Inferior parietal cortex (tissue), 1 donor: ENCODE measurements at regions not wholly inside any gene's neighbourhood (a gene's known extent, or its start where the extent isn't known, plus 50 kb on each side); places are given as distances from the start of the nearest gene placed in this dataset.

Experiments
- DNase-seq: peaks from one replicate; pipeline ENCODE4 v3.0.0-alpha.2; 2016; ENCODE audit errors: extremely low spot score

GRCh38 chr2:139836769-139837168, 1056.6 kb upstream of the NXPH2 start:
- DNase-seq, result no peak

GRCh38 chr2:139835101-139835500, 1054.9 kb upstream of the NXPH2 start:
- DNase-seq, result no peak

DNA sequence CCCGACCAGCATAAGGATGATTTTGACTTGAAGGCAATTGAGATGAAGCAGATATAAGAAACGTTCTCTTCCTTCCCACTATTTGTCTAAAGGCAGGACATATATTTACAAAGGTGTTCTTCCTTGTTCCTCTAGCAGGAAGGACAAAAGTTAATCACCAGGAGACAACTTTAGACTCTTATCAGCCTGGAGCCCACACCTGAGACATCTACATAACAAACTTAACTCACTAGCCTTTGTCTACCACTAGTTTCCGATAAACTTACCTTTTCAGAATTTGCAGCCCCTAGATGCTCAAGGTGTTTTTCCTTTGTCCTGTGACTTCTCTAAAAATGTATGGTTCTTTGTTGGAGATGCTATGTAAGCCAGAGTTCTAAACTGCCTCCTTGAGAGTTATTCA, 1047.8 kb upstream of the NXPH2 start:
- no peak for DNase-seq

DNA sequence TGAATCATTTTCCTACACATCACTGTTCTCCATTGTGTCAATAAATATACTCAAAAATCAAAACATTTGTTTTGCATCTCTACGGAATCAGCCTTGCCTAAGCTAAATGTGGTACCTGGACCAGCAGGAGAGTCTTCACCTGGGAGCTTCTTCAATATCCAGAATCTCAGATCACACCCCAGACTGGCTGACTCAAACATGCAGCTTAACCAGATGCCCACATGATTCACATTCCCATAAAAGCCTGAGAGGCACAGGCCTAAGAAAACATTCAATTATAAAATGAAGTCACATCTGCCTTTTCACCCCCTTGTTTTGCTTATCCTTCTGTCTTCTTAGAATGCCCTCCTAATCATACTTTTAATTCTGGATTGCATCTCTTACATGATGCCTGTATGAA, 1045.5 kb upstream of the NXPH2 start:
- no peak for DNase-seq

- DNase-seq, result no peak
Observed at GRCh38 chr2:139819273-139819796, 1039.1 kb upstream of the NXPH2 start.

DNA sequence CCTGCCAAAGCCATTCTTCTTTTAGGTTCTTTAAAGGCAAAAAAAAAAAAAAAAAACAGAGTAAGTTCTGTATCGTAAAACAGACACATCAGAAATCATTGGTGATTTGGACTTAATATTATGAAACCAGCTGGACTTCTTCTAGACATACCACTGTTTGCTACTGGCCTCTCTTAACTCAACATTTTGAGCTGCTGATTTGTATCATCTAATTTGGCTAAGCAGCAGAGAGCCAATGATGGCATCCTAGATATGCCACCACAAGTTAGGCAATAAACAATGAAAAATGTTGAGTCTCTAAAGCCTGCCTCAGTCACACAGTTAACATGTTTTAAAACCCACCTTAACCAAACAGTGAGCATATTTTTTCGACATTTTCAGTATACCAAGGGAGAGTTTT, 1034.3 kb upstream of the NXPH2 start:
- no peak for DNase-seq

GRCh38 chr2:139813340-139813739, 1033.2 kb upstream of the NXPH2 start:
- no peak for DNase-seq

DNA sequence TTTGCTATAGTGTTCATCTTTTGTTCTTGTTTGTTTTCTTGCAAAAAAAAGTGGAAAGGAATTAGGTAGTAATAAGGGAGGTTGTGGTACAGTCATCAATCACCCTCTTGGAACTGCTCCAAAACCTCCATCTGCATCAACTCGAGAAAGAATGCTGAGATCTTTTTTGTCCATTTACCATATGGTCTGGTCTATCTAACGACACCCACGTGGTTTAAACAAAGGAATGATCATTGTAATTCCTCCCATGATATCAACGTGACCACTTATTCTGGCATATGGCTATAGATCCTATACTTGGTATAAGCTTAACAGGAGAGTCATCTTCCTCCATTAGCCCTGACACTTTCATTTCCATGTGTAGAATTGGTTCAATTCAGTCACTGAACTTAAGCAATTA, 1025.3 kb upstream of the NXPH2 start:
- DNase-seq, result no peak

DNA sequence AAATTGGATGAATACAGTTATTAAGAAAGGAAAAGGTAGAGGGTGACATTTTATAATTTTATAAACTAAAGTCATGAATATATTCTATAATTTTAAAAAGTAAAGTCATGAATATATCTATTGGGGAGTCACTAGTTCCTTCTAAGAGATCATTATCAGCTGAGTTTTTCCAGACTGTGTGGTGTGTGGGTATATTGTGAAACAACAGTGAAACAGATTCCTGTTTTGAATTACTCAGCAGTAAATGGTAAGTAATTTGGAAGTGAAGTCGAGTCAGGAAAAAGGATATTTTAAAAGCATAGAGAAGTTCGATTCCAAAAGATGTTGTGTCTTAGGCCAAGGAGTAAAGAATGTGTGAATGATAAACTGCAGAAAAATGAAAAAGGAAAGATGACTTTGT, 1018.2 kb upstream of the NXPH2 start:
- DNase-seq, result no peak

GRCh38 chr2:139790807-139791752, 1010.9 kb upstream of the NXPH2 start:
- DNase-seq, result peak; percentile 64

GRCh38 chr2:139790136-139790535, 1009.9 kb upstream of the NXPH2 start:
- DNase-seq, result no peak

- DNase-seq, result no peak
Observed at GRCh38 chr2:139778732-139779131, 998.5 kb upstream of the NXPH2 start.

DNA sequence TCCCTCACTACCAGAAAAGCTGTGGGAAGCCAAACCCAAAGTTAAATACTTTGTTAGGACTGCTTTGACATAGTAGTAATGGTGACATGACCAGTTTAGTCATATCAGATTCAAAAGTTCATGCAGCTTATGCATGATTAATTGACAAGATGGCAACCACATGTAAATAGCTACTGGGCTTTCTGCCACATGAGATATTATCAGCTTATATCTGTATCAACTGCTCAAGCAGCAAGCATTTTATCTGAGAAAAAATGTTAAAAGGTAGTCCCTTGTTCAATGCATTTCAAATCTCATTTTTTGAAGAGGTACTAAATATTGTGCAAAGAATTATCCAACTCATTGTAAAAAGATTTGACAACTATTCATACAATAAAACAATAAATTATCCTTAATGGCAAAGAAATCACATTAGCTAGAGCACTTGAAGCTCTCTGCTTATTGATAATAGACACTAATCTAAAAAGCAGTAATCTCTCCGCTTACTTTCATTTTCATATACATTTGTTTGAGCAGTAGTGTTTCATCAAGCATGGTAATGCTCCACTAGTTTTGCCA, 993.6 kb upstream of the NXPH2 start:
- no peak for DNase-seq

DNA sequence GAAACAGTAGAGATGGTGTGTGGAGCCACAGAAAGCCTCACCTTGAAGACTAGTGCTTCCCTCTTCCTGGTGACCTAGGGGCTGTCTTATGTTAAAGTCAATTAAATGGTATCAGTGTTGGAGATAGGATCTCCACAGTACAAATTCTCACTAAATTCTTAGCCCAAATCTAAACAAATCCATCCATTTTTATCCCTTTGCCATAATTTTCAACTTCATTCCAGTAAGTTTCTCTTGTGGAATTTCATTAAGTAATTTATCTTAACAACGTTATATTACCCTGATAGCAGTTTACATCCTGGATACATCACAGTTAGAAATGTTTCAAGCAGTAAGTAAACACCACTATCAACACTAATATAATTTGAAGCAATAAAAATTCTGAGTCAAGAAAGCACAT, 989.4 kb upstream of the NXPH2 start:
- no peak for DNase-seq

DNA sequence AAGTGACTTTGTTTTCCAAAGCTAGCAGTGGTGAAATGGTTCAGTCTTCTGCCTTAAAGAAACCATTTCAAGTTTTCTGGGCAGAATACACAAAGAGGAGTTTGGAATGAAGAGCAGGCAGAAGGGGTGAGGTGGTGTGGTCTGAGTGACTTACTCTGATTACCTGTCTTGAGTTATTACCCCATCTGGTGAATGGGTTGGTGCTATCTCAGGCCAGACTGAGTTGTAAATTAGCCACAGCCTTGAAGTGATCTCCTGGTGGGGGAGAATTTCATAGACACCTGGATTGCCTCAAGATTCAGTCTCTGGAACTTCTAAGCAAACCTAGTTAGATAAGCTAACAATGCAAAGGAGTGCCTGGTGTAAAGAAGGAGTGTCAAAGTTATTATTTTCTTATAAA, 983.5 kb upstream of the NXPH2 start:
- DNase-seq, result no peak

DNA sequence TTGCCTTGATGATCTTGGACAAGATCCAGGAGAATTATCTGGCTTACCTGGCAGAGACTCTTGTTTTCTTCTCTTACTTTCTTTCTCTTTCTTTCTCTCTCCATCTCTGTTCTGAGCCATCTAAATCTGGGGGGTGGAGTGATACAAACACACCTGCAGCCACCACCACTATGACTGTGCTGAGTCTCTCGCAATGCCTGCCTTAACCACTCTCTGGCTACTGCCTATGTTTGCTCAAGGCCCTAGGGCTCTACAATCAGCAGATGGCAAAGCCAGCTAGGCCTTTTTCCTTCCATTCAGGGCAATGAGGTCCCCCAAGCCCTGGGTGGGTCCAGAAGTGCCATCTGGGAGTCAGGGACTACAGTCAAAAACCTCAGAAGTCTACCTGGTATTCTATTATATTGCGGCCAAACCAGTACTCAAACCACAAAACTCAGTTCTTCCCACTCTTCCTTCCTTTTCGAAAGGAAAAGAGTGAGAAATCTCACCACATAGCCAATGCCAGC, 978.9 kb upstream of the NXPH2 start:
- DNase-seq, result no peak

DNA sequence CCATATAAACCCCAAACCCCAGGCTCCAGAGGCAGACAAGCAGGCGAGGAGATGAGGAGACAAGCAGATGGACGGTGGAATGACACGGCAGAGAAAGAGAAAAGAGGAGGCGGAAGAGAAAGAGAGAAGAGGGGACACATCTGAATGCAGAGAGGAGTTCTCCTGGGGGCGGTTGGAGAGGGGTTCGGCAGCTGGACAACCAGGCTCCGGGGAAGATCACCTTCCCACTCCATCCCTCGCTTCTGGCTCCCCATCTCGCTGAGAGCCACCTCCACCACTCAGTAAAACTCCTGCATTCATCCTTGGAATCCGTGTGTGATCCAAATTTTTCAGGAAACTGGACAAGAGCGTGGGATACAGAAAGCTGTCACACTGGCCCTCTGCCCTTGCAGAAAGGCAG, 966.7 kb upstream of the NXPH2 start:
- no peak for DNase-seq

DNA sequence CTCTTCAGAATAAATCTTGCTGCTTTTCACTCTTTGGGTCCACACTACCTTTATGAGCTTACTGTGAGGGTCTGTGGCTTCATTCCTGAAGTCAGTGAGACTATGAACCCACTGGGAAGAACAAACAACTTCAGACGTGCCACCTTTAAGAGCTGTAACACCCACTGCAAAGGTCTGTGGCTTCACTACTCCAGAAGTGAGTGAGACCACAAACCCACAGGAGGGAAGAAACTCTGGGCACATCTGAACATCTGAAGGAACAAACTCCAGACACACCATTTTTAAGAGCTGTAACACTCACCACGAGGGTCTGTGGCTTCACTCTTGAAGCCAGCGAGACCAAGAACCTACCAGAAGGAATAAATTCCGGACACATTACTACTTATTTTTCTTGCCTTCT, 964.1 kb upstream of the NXPH2 start:
- no peak for DNase-seq

DNA sequence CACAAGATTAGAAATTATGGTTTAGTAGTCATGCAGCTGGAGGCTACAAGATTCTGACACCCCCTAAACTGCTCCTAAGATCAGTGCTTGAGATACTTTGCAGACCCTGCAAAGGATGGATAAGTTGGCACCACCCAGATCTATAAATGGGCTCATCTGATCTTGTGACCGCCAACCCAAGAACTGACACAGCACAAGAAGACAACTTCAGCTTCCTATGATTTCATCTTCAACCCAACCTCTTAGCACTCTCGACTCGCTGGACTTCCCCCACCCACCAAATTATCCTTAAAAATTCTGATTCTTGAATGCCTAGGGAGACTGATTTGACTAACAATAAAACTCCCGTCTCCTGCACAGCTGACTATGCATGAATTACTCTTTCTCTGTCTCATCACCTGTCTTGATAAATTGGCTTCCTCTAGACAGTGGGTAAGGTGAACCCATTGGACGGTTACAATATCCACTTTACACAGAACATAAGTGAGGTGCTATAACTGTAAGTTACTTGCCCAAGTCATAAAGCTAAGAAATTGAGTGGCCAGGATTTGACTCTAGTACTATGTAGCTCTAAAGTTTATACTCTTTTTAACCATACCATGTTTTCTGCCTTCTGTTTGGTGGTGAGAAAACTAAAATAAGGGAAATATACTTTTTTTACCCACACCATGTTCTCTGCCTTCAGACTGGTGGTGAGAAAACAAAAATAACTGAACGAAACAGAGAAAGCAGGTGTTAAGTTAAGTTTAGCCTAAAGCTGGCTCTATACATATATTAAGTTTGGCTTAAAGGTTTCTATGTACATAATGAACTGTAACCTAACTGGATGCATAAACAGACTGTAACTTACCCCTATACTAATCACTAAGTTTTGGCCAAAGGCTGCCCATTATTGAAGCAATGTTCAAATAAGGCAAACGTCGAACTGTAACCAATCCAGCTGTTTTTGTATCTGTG, 962.3 kb upstream of the NXPH2 start:
- no peak for DNase-seq

GRCh38 chr2:139737659-139738058, 957.5 kb upstream of the NXPH2 start:
- no peak for DNase-seq

DNA sequence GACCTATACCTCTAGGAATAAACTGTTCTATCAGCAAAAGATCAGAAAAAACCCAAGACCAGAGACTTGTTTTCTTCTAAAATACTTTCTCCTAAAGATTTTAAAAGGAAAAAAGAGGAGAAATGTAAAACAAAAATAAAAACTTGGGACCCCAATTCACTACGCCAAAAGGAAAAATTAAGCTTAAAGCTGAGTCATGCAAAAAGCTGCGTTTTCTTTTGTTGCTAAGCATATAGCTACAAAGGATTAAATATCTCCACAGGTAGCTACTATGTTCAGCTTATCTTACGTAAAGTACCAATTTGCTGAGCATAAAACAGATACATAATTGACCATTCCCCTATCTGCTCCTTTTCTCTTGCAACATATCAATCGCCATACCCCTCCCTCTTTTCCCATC, 950.0 kb upstream of the NXPH2 start:
- no peak for DNase-seq
